Loucy (cell line): ENCODE measurements at regions not wholly inside any gene's neighbourhood (a gene's known extent, or its start where the extent isn't known, plus 50 kb on each side); places are given as distances from the start of the nearest gene placed in this dataset.
"Not testable (repeated sequence)": the region's sequence is repeated elsewhere in the genome, so short reads cannot be mapped to it uniquely, and the experiment has no call there.

Source experiments
- CTCF ChIP-seq: fragments of 200-600 bp; sonication (generic); conservative IDR thresholded peaks from 2 replicates; pipeline ENCODE4 v1.5.1; 2014; ENCODE audit warnings: mild to moderate bottlenecking, antibody characterized with exemption, low read length
- EZH2phosphoT487 ChIP-seq: fragments of 200-600 bp; IDR thresholded peaks from 2 replicates; pipeline ENCODE4 v1.6.1; 2018; ENCODE audit warnings: antibody characterized with exemption, mild to moderate bottlenecking, moderate library complexity, borderline replicate concordance

GRCh38 chrX:122140219-122140618 lies 1043.9 kb upstream of the GRIA3 start:
- not testable (repeated sequence) for TF ChIP-seq CTCF, EZH2phosphoT487
